Neutrophil (primary cell): ENCODE measurements at regions not wholly inside any gene's neighbourhood (a gene's known extent, or its start where the extent isn't known, plus 50 kb on each side); places are given as distances from the start of the nearest gene placed in this dataset.

Source experiments
- H3K27ac ChIP-seq: fragments of 200-600 bp; sonication (generic); 2 replicates; pipeline ENCODE4 v1.5.1; 2016; ENCODE audit warnings: mild to moderate bottlenecking, moderate library complexity
- H3K27me3 ChIP-seq: fragments of 200-600 bp; sonication (generic); 2 replicates; pipeline ENCODE4 v1.6.0; 2016; ENCODE audit warnings: mild to moderate bottlenecking
- H3K36me3 ChIP-seq: fragments of 200-600 bp; sonication (generic); 2 replicates; pipeline ENCODE4 v1.5.1; 2017
- H3K4me1 ChIP-seq, 2 experiments: fragments of 200-600 bp in 1 of 2; sonication (generic) in 1 of 2; 1 replicate in 1 of 2; 2 replicates in 1 of 2; pipeline versions ENCODE4 v1.5.1 to v1.6.1; 2013 to 2016; ENCODE audit warnings: low read depth in 1 of 2, low read length in 1 of 2, mild to moderate bottlenecking in 1 of 2, moderate library complexity in 1 of 2; ENCODE audit not compliant: control insufficient read depth in 1 of 2, insufficient read depth in 1 of 2
- H3K4me3 ChIP-seq, 2 experiments: fragments of 200-600 bp in 1 of 2; sonication (generic) in 1 of 2; 1 replicate in 1 of 2; 2 replicates in 1 of 2; pipeline ENCODE4 v1.5.1; 2013 to 2016; ENCODE audit warnings: low read depth in 1 of 2, low read length in 1 of 2, mild to moderate bottlenecking in 1 of 2, moderate library complexity in 1 of 2
- H3K9me3 ChIP-seq: fragments of 200-600 bp; sonication (generic); 2 replicates; pipeline ENCODE4 v1.5.1; 2016
- CTCF ChIP-seq: fragments of 200-600 bp; sonication (generic); IDR thresholded peaks from 2 replicates; pipeline ENCODE4 v1.5.1; 2016; ENCODE audit warnings: antibody characterized with exemption

GRCh38 chr13:76737526-76737925, 148.7 kb downstream of the KCTD12 start:
- Histone ChIP-seq H3K27ac (no peak overlapping the region), H3K36me3 (no peaks in the 10 kb centered on the region), H3K4me3 (no peak overlapping the region), H3K4me1 (peaks cover 8 to 20% of the 10 kb centered on the region in 2 experiments), H3K27me3 (no peaks in the 10 kb centered on the region), H3K9me3 (no peaks in the 10 kb centered on the region)
- TF ChIP-seq CTCF: no peak

GRCh38 chr13:76735641-76736040, 150.6 kb downstream of the KCTD12 start:
- no peak overlapping the region for H3K4me3 ChIP-seq

GRCh38 chr13:76733671-76734070, 152.5 kb downstream of the KCTD12 start:
- Histone ChIP-seq H3K9me3 (no peaks in the 10 kb centered on the region), H3K27me3 (no peaks in the 10 kb centered on the region), H3K27ac (no peak overlapping the region), H3K4me3 (no peak overlapping the region), H3K36me3 (no peaks in the 10 kb centered on the region), H3K4me1 (peaks cover 22 to 24% of the 10 kb centered on the region in 2 experiments)
- no peak for TF ChIP-seq CTCF

More at GRCh38 chr13:76735641-76736040, 150.6 kb downstream of the KCTD12 start:
- no peak for TF ChIP-seq CTCF
- H3K27ac ChIP-seq: peak overlapping the region; percentile 63
- H3K36me3 ChIP-seq: no peaks in the 10 kb centered on the region
- H3K27me3 ChIP-seq: no peaks in the 10 kb centered on the region
- no peaks in the 10 kb centered on the region for H3K9me3 ChIP-seq
- peaks cover 8 to 13% of the 10 kb centered on the region in 2 experiments for H3K4me1 ChIP-seq

GRCh38 chr13:76732367-76732766, 153.8 kb downstream of the KCTD12 start:
- TF ChIP-seq CTCF: no peak
- no peak overlapping the region for H3K27ac ChIP-seq
- no peaks in the 10 kb centered on the region for H3K9me3 ChIP-seq
- H3K27me3 ChIP-seq: no peaks in the 10 kb centered on the region
- H3K4me3 ChIP-seq: no peak overlapping the region
- no peaks in the 10 kb centered on the region for H3K36me3 ChIP-seq
- H3K4me1 ChIP-seq: peaks cover 22 to 24% of the 10 kb centered on the region in 2 experiments

GRCh38 chr13:76730220-76730619, 156.0 kb downstream of the KCTD12 start:
- no peak for TF ChIP-seq CTCF
- H3K36me3 ChIP-seq: no peaks in the 10 kb centered on the region
- no peaks in the 10 kb centered on the region for H3K27me3 ChIP-seq
- no peaks in the 10 kb centered on the region for H3K9me3 ChIP-seq
- H3K4me1 ChIP-seq: peaks cover 12 to 14% of the 10 kb centered on the region in 2 experiments
- H3K27ac ChIP-seq: no peak overlapping the region
- no peak overlapping the region for H3K4me3 ChIP-seq

- no peaks in the 10 kb centered on the region for H3K9me3 ChIP-seq
These were observed 156.5 kb downstream of the KCTD12 start for GRCh38 chr13:76729691-76730090.

More at GRCh38 chr13:76729691-76730090, 156.5 kb downstream of the KCTD12 start:
- TF ChIP-seq CTCF: no peak
- no peaks in the 10 kb centered on the region for H3K36me3 ChIP-seq
- H3K27me3 ChIP-seq: no peaks in the 10 kb centered on the region
- H3K4me3 ChIP-seq: no peak overlapping the region
- peak overlapping the region; percentile 13 for H3K27ac ChIP-seq
- peaks cover 15 to 19% of the 10 kb centered on the region in 2 experiments for H3K4me1 ChIP-seq
